SKM-1 treated with dmso at 0.1 percent for 144 hours (cell line): ENCODE measurements at regions not wholly inside any gene's neighbourhood (a gene's known extent, or its start where the extent isn't known, plus 50 kb on each side); places are given as distances from the start of the nearest gene placed in this dataset.
"Not testable (repeated sequence)": the region's sequence is repeated elsewhere in the genome, so short reads cannot be mapped to it uniquely, and the experiment has no call there.

Experiments
- DNase-seq: peaks from one replicate; lab custom pipeline; 2025; ENCODE audit not compliant: unreplicated experiment; lab: John Stamatoyannopoulos, UW

DNA sequence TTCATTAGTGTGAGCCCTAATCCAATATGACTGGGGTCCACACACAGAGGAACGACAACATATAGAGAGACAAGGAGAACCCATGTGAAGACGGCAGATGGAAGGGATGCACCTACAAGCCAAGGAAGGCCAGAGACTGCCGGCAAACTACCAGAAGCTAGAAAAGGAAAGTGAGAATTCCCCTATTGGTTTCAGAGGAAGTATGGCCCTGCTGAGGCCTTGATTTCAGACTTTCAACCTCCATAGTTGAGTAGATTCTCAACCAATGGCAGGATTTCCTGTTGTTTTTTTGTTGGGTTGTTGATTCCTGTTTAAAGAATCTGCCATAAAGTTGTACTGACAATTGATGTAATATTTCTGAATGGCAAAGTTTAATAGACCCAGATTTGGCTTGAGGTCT lies 241.5 kb downstream of the SATB2 start:
- DNase-seq, result no peak

GRCh38 chr2:199207011-199207410 lies 250.7 kb downstream of the SATB2 start:
- no peak for DNase-seq

DNA sequence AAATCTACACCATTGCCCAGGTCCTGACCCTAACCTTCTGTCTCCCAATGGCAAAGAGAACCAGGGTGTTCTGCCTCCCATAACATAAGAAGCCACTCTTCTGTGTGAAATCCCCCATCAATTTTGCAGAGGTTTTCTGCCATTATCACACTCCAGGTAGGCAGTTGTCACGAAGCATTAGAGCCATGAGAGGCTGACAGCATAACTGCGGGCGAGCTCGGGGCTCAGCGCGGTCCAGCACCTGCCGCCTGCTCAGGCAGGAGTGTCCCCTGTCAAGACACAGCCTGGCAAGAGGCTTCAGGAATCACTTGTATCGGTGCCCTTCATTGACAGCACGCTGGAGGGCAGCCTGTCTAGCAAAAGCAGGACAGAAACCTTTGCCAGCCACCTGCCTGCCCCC lies 251.2 kb downstream of the SATB2 start:
- no peak for DNase-seq

GRCh38 chr2:199202964-199203363 lies 254.8 kb downstream of the SATB2 start:
- DNase-seq, result no peak

DNA sequence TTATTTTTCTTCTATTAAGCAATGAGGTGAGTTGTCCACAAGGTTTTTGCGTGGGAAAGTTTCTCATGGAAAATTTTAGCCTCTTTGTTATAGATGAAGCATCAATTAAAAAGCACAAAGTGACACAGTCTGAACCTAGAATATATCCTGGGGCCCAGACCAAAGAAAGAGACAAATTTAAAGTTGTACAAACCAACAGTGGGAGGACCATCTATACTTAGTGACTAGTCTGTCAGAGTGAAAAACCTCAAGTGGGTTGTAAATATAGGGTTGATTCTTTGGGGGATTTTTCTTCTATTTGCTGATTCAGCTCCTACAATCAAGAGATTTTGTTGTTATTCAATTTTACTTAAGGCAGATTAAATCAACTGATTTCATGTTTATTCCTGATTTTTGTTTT lies 256.2 kb downstream of the SATB2 start:
- DNase-seq, result no peak

DNA sequence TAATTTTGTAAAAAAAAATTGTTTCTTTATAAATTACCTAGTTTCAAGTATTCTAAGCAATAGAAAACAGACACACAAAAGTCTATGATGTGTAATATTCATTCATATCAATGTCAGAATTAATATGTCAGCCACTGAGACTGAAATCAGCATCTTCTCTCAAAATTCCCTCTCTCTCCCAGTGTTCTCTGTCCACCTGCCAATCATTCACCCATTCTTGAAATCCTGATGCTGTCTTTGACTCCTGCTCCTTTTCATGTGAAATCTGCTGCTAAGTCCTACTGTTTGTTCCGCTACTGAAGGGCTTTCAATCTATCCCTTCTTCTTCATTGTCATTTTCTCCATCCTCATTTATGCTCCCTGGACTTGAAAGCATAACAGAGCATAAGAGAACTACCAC lies 257.9 kb downstream of the SATB2 start:
- DNase-seq, result no peak

- DNase-seq, result no peak
These were observed 260.3 kb downstream of the SATB2 start for GRCh38 chr2:199197448-199197847.

DNA sequence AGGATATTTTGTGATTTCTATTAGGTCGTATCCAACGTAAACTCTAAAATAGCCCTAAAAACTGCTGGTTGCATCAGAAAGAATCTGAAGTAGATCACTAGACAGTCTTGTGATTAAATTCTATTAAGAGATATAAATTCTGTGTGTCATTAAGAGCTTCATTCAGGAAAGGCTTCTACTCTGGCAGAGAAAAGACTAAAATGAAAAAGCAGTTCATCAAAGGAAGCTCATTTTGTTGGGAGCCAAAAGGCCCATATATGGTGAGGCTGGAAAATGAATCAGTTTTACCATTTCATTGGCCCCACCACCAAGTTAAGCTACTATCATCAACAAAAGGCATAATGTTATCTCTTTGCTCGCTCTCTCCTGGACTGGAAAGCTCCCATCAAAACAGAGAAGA lies 261.1 kb downstream of the SATB2 start:
- DNase-seq, result no peak

- DNase-seq, result no peak
These were observed 261.7 kb downstream of the SATB2 start for GRCh38 chr2:199195927-199196502.

DNA sequence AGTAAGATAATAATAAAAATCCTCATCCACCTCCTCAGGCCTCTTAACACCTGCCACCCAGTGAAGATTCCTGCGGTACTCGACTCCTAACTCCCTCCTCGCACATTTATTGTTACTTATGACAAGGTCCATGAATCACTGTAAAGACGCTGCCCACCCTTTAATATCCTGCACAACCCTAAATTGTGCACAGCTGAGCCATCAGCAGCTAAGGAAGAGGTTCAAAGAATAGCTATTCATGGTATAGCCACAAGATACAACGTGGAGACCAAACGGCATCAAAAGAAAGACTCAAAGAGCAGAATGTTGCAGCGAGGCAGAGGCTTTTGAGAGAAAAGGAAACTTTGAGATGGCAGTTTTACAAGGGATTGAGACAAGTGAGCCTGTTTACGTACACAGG lies 266.3 kb downstream of the SATB2 start:
- DNase-seq, result no peak

DNA sequence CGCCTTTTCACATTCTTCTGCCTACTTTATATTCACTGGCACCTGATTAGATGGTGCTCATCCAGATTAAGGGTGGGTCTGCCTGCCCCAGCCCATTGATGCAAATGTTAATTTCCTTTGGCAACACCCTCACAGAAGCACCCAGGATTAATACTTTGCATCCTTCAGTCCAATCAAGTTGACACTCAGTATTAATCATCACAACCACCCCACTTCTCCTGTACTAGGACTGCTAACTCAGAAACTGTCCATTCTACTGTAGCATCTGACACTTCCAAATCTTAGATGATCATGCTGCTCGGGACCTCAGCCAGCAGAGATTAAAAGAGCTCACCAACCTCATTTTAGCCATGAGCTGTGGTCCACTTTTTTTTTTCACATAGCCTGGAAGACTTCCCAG lies 268.5 kb downstream of the SATB2 start:
- no peak for DNase-seq

- DNase-seq, result no peak
These were observed 271.4 kb downstream of the SATB2 start for GRCh38 chr2:199186301-199186751.

GRCh38 chr2:199185174-199185573 lies 272.6 kb downstream of the SATB2 start:
- not testable (repeated sequence) for DNase-seq

GRCh38 chr2:199163613-199164458 lies 293.9 kb downstream of the SATB2 start:
- DNase-seq, result no peak

- no peak for DNase-seq
These were observed 296.9 kb downstream of the SATB2 start for GRCh38 chr2:199160677-199161465.

DNA sequence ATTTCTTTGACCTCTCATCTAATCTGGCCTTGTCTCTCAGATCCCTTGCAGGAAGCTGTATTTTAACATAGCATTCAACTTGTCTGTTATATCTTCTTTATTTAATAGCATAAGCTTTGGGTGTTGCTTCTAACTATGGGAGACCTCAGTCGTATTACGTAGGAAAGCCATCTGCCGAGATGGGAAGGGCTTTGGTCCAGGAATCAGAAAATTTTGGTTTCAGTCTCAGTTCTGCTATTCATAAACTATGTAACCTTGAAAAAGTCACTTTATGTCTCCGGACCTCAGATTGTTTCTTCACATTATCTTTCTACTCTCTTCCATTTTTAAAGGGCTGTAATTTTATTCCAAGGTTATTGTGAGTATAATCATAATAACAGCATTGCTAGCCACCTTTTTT lies 297.7 kb downstream of the SATB2 start:
- no peak for DNase-seq

DNA sequence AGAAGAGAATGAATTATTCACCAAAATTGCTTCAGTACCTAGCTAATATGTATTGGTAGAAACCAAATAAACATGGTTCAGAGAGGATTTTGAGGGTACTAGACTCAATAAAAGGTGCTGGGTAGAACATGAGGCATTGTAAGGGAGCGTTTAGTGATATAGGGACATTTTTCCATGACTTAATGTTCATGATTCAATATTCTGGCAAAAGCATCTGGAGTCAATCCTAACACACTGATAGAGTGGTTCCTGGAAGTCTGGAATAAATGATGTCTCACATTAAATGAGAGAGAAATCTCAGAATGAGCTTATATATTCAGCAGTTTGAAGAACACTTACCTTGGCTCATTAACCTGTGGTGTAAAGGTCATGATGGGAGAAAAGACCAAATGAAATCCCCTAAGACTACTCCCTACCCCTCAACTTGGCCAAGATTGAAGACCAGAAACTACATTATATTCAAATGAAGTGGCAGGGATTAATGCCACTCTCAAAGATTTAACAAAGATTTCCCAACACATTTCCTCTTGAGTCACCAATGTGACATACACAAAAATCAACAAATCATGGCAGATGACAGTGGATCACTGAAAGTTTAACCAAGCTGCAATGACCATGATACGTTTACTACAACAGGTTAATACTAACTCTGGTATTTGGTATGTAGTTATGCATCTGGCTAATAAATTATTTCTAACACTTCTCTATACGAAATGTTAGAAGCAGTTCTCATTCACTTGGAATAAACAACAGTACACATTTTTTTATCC lies 309.5 kb downstream of the SATB2 start:
- no peak for DNase-seq

DNA sequence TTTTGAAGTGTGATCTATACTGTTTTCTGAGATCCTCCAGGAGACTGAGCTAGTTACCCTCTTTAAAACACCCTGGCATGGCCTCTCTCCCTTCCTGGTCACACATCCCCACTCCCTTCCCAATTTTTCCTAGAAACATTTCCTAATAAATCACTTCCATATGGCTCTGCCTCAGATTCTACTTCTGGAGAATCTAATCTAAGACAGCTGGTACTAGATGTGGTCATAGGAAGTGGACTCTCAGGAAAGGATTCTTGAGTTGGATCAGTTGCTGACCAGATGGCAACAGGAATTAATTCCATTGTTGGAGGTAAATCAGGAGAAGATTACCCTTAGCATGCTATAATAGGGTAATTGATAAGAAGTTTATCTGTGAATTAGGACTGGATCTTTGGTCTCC lies 310.5 kb downstream of the SATB2 start:
- DNase-seq, result no peak

DNA sequence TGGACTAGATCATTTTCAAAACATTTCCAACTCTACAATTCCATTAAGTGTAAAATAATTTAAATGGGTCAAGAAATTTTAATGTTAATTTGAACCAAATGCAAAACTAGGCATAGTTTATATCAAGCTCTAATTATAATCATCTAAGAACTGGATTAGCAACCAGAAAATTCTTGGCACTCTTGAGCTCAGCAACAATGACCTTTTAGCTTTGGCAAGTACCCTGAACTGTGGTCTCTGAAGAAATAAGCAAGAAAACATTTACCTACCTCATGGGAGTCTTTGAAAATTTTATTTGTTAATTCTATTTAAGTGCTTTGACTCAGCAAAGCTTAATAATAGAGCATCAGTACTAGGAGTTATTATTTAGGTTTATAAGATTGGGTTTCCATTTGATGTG lies 313.2 kb downstream of the SATB2 start:
- DNase-seq, result no peak

GRCh38 chr2:199144036-199144435 lies 313.7 kb downstream of the SATB2 start:
- DNase-seq, result no peak

DNA sequence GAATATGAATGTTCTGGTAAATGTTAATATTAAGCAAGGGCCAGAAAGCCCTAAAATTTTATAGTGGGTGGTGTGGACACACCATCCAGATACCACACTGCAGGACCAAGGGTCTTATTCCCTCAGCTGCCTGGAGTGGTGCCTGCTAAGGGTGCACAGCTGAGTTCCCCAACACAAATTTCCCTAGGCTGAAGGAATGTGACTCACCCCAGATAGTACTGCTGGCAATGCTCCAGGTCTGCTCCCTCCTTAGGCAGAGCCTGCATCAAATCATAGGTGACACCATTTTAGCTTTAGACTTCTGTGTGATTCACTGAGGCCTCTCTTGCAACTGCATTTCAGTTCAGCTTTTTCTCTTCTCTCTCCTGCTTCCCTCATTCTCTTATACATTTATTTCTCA lies 321.1 kb downstream of the SATB2 start:
- DNase-seq, result no peak
